ENCODE measurements at regions not wholly inside any gene's neighbourhood (a gene's known extent, or its start where the extent isn't known, plus 50 kb on each side); places are given as distances from the start of the nearest gene placed in this dataset.

DNA sequence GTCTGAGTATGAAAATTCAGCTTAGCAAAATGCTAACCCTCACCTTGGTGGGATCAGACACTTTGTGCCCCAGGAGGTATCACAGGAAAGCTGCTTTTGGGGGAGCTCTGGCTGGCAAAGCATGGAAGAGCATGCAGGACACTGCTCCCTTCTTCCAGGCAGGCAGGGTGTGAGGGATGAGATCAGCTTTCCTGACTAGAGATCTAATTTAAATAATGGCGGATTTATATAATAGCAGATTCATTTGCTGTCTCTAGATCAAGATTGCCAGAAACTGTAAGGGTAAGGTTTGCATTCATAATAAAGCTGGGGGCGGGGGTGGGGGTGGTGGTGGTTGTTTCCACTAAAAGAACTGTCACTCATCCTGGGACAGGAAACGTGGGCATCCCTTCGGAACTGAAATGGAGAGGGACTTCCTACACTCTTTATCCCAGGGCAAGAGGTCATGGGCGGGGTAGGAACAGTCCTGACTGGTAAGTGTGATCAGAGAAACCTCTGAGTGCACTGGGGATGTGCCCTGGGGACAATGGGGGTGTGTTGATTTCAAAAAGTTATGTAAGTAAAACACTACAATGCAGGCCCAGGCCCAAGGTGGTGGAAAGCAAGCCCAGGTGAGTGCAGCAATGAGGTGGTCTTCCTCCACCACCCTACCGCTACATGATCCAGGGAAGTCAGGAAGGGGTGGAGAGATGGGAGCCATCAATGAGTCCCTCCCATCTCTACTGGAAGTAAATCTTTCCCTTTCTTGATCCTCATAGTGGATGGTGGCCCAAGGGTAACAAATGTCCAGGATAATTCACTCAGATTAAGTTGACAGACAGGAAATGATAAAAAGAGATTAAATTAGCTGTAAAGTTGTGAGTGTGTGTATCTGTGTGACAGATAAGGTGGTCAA, 171.4 kb upstream of the SERPINE2 start:
- Mint-ChIP-seq H3K27me3 (ENCODE audit: unreplicated experiment) (peaks cover 1% of the 10 kb centered on the region), H3K9me3 (ENCODE audit: unreplicated experiment) (no peaks in the 10 kb centered on the region), H3K27ac (ENCODE audit: unreplicated experiment) (no peak overlapping the region), H3K4me3 (ENCODE audit: unreplicated experiment) (no peak overlapping the region), H3K36me3 (ENCODE audit: unreplicated experiment) (no peaks in the 10 kb centered on the region), H3K4me1 (ENCODE audit: low read depth, unreplicated experiment) (no peaks in the 10 kb centered on the region)
- no peak for DNase-seq
- TF ChIP-seq, protein P1, sequence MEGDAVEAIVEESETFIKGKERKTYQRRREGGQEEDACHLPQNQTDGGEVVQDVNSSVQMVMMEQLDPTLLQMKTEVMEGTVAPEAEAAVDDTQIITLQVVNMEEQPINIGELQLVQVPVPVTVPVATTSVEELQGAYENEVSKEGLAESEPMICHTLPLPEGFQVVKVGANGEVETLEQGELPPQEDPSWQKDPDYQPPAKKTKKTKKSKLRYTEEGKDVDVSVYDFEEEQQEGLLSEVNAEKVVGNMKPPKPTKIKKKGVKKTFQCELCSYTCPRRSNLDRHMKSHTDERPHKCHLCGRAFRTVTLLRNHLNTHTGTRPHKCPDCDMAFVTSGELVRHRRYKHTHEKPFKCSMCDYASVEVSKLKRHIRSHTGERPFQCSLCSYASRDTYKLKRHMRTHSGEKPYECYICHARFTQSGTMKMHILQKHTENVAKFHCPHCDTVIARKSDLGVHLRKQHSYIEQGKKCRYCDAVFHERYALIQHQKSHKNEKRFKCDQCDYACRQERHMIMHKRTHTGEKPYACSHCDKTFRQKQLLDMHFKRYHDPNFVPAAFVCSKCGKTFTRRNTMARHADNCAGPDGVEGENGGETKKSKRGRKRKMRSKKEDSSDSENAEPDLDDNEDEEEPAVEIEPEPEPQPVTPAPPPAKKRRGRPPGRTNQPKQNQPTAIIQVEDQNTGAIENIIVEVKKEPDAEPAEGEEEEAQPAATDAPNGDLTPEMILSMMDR (IDR thresholded peaks at IDR 0.05; ENCODE audit: partially characterized antibody, unreplicated experiment): no peak

DNA sequence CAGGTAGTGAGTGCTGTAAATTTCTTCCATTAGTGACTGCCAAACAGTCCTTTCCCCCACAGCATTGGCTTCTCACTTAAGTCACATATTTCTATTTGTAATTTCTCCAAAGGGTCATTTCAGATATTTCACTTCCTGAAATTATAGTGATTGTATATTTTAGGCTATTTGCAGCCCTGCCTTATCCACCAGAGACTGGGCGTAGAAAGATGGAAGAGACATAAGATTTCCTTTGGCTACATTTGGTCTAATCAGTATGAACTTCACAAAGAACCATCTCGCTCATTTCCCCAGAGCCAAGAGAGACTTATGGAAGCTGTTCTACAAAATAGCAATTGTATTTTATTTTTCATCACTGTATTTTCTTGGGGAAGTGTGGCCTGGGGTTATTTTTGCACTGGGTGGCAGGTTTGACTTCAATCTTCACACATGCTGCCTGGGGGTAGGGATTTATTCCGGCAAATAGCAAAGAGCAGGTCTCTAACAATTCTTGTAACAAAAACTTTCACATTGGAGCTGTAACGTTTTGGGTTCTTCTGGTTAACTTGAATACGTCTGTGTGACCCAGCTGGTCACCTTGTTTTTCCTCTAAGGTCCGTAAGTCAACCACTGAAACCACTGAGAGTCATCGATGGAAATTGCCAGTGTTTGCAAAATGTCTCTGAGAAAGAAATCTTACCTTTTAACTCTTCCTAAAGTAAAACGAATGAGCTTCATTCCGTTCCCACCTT, 170.6 kb upstream of the SERPINE2 start:
- H3K4me3 Mint-ChIP-seq (ENCODE audit: unreplicated experiment): no peak overlapping the region
- H3K27me3 Mint-ChIP-seq (ENCODE audit: unreplicated experiment): peaks cover 1% of the 10 kb centered on the region
- TF ChIP-seq, protein P1 (IDR thresholded peaks at IDR 0.05; ENCODE audit: partially characterized antibody, unreplicated experiment): no peak
- no peak overlapping the region for H3K27ac Mint-ChIP-seq (ENCODE audit: unreplicated experiment)
- DNase-seq: no peak
- no peaks in the 10 kb centered on the region for H3K36me3 Mint-ChIP-seq (ENCODE audit: unreplicated experiment)
- no peaks in the 10 kb centered on the region for H3K9me3 Mint-ChIP-seq (ENCODE audit: unreplicated experiment)
- H3K4me1 Mint-ChIP-seq (ENCODE audit: low read depth, unreplicated experiment): no peaks in the 10 kb centered on the region

DNA sequence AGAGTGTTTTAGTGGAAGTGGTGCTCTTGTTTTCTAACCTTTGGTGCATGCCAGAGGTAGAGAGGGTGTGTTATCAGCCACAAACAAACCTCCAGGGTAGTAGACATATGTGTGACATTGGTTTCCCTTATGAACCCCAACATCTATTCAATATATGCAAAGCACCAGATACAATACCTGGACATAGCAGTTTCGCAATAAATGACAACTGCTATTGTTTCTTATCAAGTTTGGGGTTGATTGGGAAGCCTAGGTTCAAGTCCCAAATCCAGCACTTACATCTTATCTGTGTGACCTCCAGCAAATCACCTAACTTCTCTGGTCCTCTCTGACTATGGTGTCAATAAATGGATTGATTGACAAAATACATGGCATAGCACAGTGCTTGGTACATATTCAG, 169.4 kb upstream of the SERPINE2 start:
- Mint-ChIP-seq H3K4me1 (ENCODE audit: low read depth, unreplicated experiment) (no peaks in the 10 kb centered on the region), H3K9me3 (ENCODE audit: unreplicated experiment) (peaks cover 1% of the 10 kb centered on the region), H3K36me3 (ENCODE audit: unreplicated experiment) (no peaks in the 10 kb centered on the region), H3K27me3 (ENCODE audit: unreplicated experiment) (peaks cover 1% of the 10 kb centered on the region), H3K27ac (ENCODE audit: unreplicated experiment) (no peak overlapping the region), H3K4me3 (ENCODE audit: unreplicated experiment) (no peak overlapping the region)
- DNase-seq: no peak
- TF ChIP-seq, protein P1 (IDR thresholded peaks at IDR 0.05; ENCODE audit: partially characterized antibody, unreplicated experiment): no peak

DNA sequence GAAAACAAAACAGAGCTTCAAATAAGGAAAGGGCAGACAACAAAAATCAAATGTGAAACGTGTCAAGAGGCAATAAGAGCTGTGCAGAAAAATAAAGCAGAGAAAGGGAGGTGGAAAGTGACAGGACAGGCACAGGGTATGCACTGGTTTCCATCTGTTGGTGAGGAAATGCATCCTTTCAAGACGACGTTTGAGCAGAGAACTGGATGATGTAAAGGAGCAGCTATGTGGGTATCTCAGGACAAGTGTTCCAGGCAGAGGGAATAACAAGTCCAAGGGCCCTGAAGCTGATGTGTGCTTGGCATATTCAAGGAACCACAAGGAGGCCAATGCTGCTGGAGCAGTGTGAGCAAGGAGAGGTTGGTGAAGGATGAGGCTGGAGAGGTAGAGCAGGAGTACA, 168.9 kb upstream of the SERPINE2 start:
- Mint-ChIP-seq H3K4me3 (ENCODE audit: unreplicated experiment) (no peak overlapping the region), H3K36me3 (ENCODE audit: unreplicated experiment) (no peaks in the 10 kb centered on the region), H3K27me3 (ENCODE audit: unreplicated experiment) (peaks cover 1% of the 10 kb centered on the region), H3K4me1 (ENCODE audit: low read depth, unreplicated experiment) (no peaks in the 10 kb centered on the region), H3K9me3 (ENCODE audit: unreplicated experiment) (peaks cover 1% of the 10 kb centered on the region), H3K27ac (ENCODE audit: unreplicated experiment) (no peak overlapping the region)
- TF ChIP-seq, protein P1 (IDR thresholded peaks at IDR 0.05; ENCODE audit: partially characterized antibody, unreplicated experiment): no peak
- no peak for DNase-seq

DNA sequence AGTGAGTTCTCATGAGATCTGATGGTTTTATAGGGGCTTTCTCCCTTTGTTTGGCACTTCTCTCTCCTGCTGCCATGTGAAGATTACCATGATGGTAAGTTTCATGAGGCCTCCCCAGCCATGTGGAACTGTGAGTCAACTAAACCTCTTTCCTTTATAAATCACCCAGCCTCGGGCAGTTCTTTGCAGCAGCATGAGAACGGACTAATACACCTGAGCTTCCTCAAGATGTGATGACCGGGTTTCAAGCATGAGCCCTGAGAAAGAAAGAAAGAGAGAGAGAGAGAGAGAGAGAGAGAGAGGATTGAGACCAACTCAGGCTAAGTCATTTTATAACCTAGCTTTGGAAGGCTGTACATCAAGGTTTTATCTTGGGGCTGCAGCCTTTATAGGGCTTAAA, 167.7 kb upstream of the SERPINE2 start:
- Mint-ChIP-seq H3K4me1 (ENCODE audit: low read depth, unreplicated experiment) (no peaks in the 10 kb centered on the region), H3K27ac (ENCODE audit: unreplicated experiment) (no peak overlapping the region), H3K9me3 (ENCODE audit: unreplicated experiment) (peaks cover 1% of the 10 kb centered on the region), H3K36me3 (ENCODE audit: unreplicated experiment) (no peaks in the 10 kb centered on the region), H3K27me3 (ENCODE audit: unreplicated experiment) (peaks cover 1% of the 10 kb centered on the region), H3K4me3 (ENCODE audit: unreplicated experiment) (no peak overlapping the region)
- TF ChIP-seq, protein P1 (IDR thresholded peaks at IDR 0.05; ENCODE audit: partially characterized antibody, unreplicated experiment): no peak
- no peak for DNase-seq

All from glutamatergic neuron (in vitro differentiated cells).